GM23338 (cell line): ENCODE measurements at regions not wholly inside any gene's neighbourhood (a gene's known extent, or its start where the extent isn't known, plus 50 kb on each side); places are given as distances from the start of the nearest gene placed in this dataset.
A peak's percentile ranks its signal among the peaks of the same experiment; 100 is the strongest.

Source experiments
- ATAC-seq: fragments of 200-7000 bp; cut with Tn5 transposase; 3 replicates; pipeline ENCODE4 v1.9.1; 2020
- DNase-seq: peaks from one replicate; pipeline ENCODE4 v3.0.0-alpha.2; 2015; ENCODE audit warnings: low spot score
- H2AFZ ChIP-seq: fragments of 200-600 bp; sonication (generic); 2 replicates; pipeline ENCODE4 v1.8.0; 2016; ENCODE audit warnings: antibody characterized with exemption, mild to moderate bottlenecking, moderate library complexity
- H3F3A ChIP-seq: fragments of 200-600 bp; sonication (generic); replicated peaks from 2 replicates; pipeline ENCODE4 v1.8.0; 2017; ENCODE audit warnings: antibody characterized with exemption, mixed run types, low read depth
- H3K27ac ChIP-seq: fragments of 200-600 bp; sonication (generic); 2 replicates; pipeline ENCODE4 v1.6.1; 2016; ENCODE audit warnings: low read depth
- H3K27me3 ChIP-seq: fragments of 200-600 bp; sonication (generic); 2 replicates; pipeline ENCODE4 v1.8.0; 2016; ENCODE audit warnings: mild to moderate bottlenecking, mixed run types, moderate library complexity; ENCODE audit not compliant: insufficient read depth
- H3K36me3 ChIP-seq: fragments of 200-600 bp; sonication (generic); 2 replicates; pipeline ENCODE4 v1.8.0; 2016; ENCODE audit warnings: mild to moderate bottlenecking; ENCODE audit not compliant: insufficient read depth
- H3K4me1 ChIP-seq: fragments of 200-600 bp; sonication (generic); 2 replicates; pipeline ENCODE4 v1.8.0; 2016; ENCODE audit warnings: mild to moderate bottlenecking, moderate library complexity; ENCODE audit not compliant: insufficient read depth
- H3K4me2 ChIP-seq: fragments of 200-600 bp; sonication (generic); 2 replicates; pipeline ENCODE4 v1.7.1; 2017; ENCODE audit warnings: mixed run types
- H3K4me3 ChIP-seq: fragments of 200-600 bp; sonication (generic); 2 replicates; pipeline ENCODE4 v1.6.1; 2016; ENCODE audit warnings: mixed run types
- H3K79me2 ChIP-seq: fragments of 200-600 bp; sonication (generic); replicated peaks from 2 replicates; pipeline ENCODE4 v1.8.0; 2017; ENCODE audit warnings: mild to moderate bottlenecking; ENCODE audit not compliant: insufficient read depth
- H3K9me2 ChIP-seq: fragments of 200-600 bp; sonication (generic); 2 replicates; pipeline ENCODE4 v1.8.0; 2017; ENCODE audit not compliant: insufficient read depth
- H4K20me1 ChIP-seq: fragments of 200-600 bp; sonication (generic); replicated peaks from 2 replicates; pipeline ENCODE4 v1.8.0; 2017; ENCODE audit warnings: mild to moderate bottlenecking; ENCODE audit not compliant: insufficient read depth
- H3K27ac Mint-ChIP-seq: 2 replicates; pipeline ENCODE4 v1.8.0; 2020; ENCODE audit warnings: inconsistent platforms, mild to moderate bottlenecking, moderate library complexity, mixed read lengths
- H3K27me3 Mint-ChIP-seq: 3 replicates; pipeline ENCODE4 v1.8.0; 2022; ENCODE audit warnings: low read depth, mild to moderate bottlenecking, moderate library complexity, mixed read lengths, inconsistent platforms; ENCODE audit not compliant: insufficient read depth, poor library complexity
- H3K36me3 Mint-ChIP-seq: 3 replicates; pipeline ENCODE4 v1.8.0; 2021; ENCODE audit warnings: low read depth, mild to moderate bottlenecking, inconsistent platforms, moderate library complexity, mixed read lengths
- H3K4me1 Mint-ChIP-seq: 3 replicates; pipeline ENCODE4 v1.8.0; 2020; ENCODE audit warnings: mild to moderate bottlenecking, inconsistent platforms, mixed read lengths
- H3K4me3 Mint-ChIP-seq: 3 replicates; pipeline ENCODE4 v1.8.0; 2021; ENCODE audit warnings: moderate library complexity, mild to moderate bottlenecking, inconsistent platforms, mixed read lengths
- H3K9me3 Mint-ChIP-seq: 3 replicates; pipeline ENCODE4 v1.8.0; 2020; ENCODE audit warnings: moderate library complexity, mild to moderate bottlenecking, inconsistent platforms, mixed read lengths
- CREB1 ChIP-seq: fragments of 250-450 bp; sonication (Bioruptor Pico); IDR thresholded peaks from 2 replicates; pipeline ENCODE4 v1.5.0; 2020; ENCODE audit warnings: low read depth, mild to moderate bottlenecking, moderate library complexity
- EZH2 ChIP-seq: fragments of 200-600 bp; sonication (generic); IDR thresholded peaks from one replicate; pipeline ENCODE4 v1.8.0; 2017; ENCODE audit warnings: antibody characterized with exemption, mild to moderate bottlenecking, low read depth; ENCODE audit not compliant: unreplicated experiment
- EZH2phosphoT487 ChIP-seq: fragments of 200-600 bp; sonication (generic); IDR thresholded peaks from one replicate; pipeline ENCODE4 v1.8.1; 2018; ENCODE audit warnings: antibody characterized with exemption; ENCODE audit not compliant: unreplicated experiment
- JUNB ChIP-seq: IDR thresholded peaks from one replicate; pipeline ENCODE4 v1.6.1; 2016; ENCODE audit warnings: antibody characterized with exemption; ENCODE audit not compliant: unreplicated experiment
- NANOG ChIP-seq: IDR thresholded peaks from 2 replicates; pipeline ENCODE4 v1.6.1; 2016; ENCODE audit warnings: antibody characterized with exemption, borderline replicate concordance
- POLR2AphosphoS5 ChIP-seq: IDR thresholded peaks from 2 replicates; pipeline ENCODE4 v1.6.1; 2016; ENCODE audit warnings: antibody characterized with exemption, low read depth
- STAT1 ChIP-seq: IDR thresholded peaks from one replicate; pipeline ENCODE4 v1.6.1; 2016; ENCODE audit warnings: antibody characterized with exemption; ENCODE audit not compliant: unreplicated experiment
- ZNF114 ChIP-seq: fragments of 250-450 bp; sonication (Bioruptor Pico); IDR thresholded peaks from 2 replicates; pipeline ENCODE4 v1.5.0; 2020; ENCODE audit warnings: mild to moderate bottlenecking, moderate library complexity
- ZNF331 ChIP-seq: fragments of 250-450 bp; sonication (Bioruptor Pico); IDR thresholded peaks from 2 replicates; pipeline ENCODE4 v1.5.0; 2020; ENCODE audit warnings: low read depth, mild to moderate bottlenecking, moderate library complexity
- TF ChIP-seq, protein P1 (sequence below), 2 experiments: fragments of 200-600 bp in 1 of 2; sonication (generic) in 1 of 2; conservative IDR thresholded peaks; 2 replicates each; pipeline versions ENCODE4 v1.5.1 to v1.6.1; 2016 to 2017; ENCODE audit warnings: antibody characterized with exemption in 2 of 2, low read depth in 2 of 2, mild to moderate bottlenecking in 2 of 2, moderate library complexity in 1 of 2
- TF ChIP-seq, protein P2 (sequence below): IDR thresholded peaks from one replicate; pipeline ENCODE4 v1.6.1; 2018; ENCODE audit warnings: antibody characterized with exemption; ENCODE audit not compliant: unreplicated experiment

DNA sequence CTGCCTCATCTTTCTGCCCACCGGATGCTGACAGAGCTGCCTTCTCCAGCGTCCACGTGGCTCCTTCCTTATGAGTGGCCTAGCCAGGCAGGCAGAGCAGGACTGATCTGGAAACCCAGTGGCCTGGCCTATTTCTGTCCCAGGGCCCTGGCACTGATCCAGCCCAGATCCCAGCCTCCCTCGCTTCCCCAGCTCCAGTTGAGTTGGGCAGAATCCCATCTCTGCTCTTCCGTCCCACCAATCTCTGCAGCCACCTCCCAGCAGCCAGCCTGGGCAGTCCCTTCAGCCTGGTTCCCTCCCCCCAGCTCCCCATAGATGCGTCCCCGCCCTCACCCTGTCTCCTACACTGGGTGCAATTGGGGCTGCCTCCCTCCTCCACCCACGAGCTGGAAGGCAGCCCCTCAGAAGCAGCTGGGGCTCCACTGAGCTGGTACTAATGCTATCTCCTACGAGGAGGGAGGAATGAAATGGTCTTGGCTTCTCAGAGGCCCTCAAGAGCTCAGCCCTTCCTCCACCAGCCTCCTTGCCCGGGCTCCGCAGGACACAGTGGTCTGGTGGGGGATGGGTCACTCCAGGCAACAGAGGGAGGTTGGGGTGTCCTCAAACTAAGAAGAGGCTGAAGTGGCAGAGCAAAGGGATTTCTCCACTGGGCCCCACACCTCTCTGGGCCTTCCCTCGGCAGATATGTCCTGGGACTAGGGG lies 94.2 kb downstream of the PJA1 start:
- H3K27ac Mint-ChIP-seq = no peak overlapping the region
- no peaks in the 10 kb centered on the region for H3K36me3 Mint-ChIP-seq
- no peak for TF ChIP-seq NANOG
- no peak overlapping the region for H3K4me2 ChIP-seq
- H3K4me1 ChIP-seq = no peaks in the 10 kb centered on the region
- no peaks in the 10 kb centered on the region for H3F3A ChIP-seq
- peaks cover 3% of the 10 kb centered on the region for H3K27me3 Mint-ChIP-seq
- peaks cover 9% of the 10 kb centered on the region; the same call in 2 of the 3 replicates for H3K4me1 Mint-ChIP-seq
- peak; percentile 38 for ATAC-seq
- DNase-seq = no peak
- H3K79me2 ChIP-seq = no peaks in the 10 kb centered on the region
- H4K20me1 ChIP-seq = no peaks in the 10 kb centered on the region
- no peak overlapping the region for H3K4me3 ChIP-seq
- no peaks in the 10 kb centered on the region for H3K27me3 ChIP-seq
- no peaks in the 10 kb centered on the region; the same call in 2 of the 3 replicates for H3K9me3 Mint-ChIP-seq
- no peak overlapping the region for H2AFZ ChIP-seq
- no peaks in the 10 kb centered on the region for H3K9me2 ChIP-seq
- no peaks in the 10 kb centered on the region for H3K36me3 ChIP-seq
- no peak overlapping the region for H3K4me3 Mint-ChIP-seq
- H3K27ac ChIP-seq = no peak overlapping the region

DNA sequence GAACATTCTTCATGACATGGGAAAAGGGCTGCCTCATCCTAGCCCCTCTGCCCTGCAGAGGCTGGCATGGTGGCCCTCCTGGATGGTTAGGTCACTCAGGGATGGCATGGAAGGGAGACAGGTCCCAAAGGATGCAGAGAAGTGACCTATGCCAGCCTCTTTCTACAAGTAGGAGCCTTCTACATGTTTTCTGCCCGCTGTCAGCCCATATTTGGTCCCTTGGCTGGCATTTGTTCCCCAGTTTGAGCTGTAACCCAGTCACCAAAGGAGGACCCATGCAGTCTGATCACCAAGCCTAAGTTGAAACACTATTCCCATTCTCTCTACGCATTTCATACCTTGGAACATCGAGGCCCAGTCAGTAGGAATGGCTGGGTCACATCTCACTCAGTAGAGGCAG lies 95.4 kb downstream of the PJA1 start:
- Histone ChIP-seq H3K36me3 (no peaks in the 10 kb centered on the region), H3K4me1 (no peaks in the 10 kb centered on the region), H2AFZ (no peak overlapping the region), H4K20me1 (no peaks in the 10 kb centered on the region), H3F3A (no peaks in the 10 kb centered on the region), H3K4me3 (no peak overlapping the region), H3K4me2 (no peak overlapping the region), H3K27me3 (no peaks in the 10 kb centered on the region), H3K27ac (no peak overlapping the region), H3K79me2 (no peaks in the 10 kb centered on the region), H3K9me2 (no peaks in the 10 kb centered on the region)
- H3K9me3 Mint-ChIP-seq = no peaks in the 10 kb centered on the region
- H3K4me3 Mint-ChIP-seq = no peak overlapping the region
- peaks cover 5% of the 10 kb centered on the region for H3K27me3 Mint-ChIP-seq
- no peak overlapping the region for H3K27ac Mint-ChIP-seq
- no peaks in the 10 kb centered on the region for H3K36me3 Mint-ChIP-seq
- DNase-seq = no peak
- TF ChIP-seq ZNF331 (CRISPR knock-in tag) (no peak), NANOG (no peak), STAT1 (no peak), ZNF114 (CRISPR knock-in tag) (no peak), JUNB (no peak), EZH2phosphoT487 (no peak), CREB1 (CRISPR knock-in tag) (no peak), EZH2 (no peak)
- TF ChIP-seq, protein P1, sequence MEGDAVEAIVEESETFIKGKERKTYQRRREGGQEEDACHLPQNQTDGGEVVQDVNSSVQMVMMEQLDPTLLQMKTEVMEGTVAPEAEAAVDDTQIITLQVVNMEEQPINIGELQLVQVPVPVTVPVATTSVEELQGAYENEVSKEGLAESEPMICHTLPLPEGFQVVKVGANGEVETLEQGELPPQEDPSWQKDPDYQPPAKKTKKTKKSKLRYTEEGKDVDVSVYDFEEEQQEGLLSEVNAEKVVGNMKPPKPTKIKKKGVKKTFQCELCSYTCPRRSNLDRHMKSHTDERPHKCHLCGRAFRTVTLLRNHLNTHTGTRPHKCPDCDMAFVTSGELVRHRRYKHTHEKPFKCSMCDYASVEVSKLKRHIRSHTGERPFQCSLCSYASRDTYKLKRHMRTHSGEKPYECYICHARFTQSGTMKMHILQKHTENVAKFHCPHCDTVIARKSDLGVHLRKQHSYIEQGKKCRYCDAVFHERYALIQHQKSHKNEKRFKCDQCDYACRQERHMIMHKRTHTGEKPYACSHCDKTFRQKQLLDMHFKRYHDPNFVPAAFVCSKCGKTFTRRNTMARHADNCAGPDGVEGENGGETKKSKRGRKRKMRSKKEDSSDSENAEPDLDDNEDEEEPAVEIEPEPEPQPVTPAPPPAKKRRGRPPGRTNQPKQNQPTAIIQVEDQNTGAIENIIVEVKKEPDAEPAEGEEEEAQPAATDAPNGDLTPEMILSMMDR (conservative IDR thresholded peaks at IDR 0.05; ENCODE audit: low read depth in 2 of 2) = no peak
- H3K4me1 Mint-ChIP-seq = peaks cover 9% of the 10 kb centered on the region; the same call in 2 of the 3 replicates
- ATAC-seq = no peak

DNA sequence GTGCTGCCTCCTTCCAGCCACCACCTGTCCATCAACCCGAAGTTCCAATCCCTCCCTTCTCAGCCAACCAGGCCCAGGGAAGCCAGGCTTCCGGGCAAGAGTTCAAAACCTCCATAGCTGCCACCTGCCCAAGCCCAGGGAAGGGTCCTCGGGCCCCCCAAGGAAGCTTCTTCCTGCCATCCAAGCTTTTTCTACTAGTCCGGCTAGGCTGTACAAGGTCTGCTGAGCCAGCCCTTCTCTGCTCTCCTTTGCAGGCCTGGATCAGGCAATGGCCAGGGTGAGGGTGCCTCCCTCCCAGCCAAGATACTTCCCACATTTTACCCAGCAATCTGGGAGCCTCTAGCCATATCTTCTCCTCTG lies 96.2 kb downstream of the PJA1 start:
- no peak for ATAC-seq
- no peaks in the 10 kb centered on the region for H3K27me3 ChIP-seq
- TF ChIP-seq JUNB (no peak), CREB1 (CRISPR knock-in tag) (no peak), POLR2AphosphoS5 (no peak), STAT1 (no peak)
- TF ChIP-seq, protein P1 (conservative IDR thresholded peaks at IDR 0.05; ENCODE audit: low read depth in 2 of 2) = no peak
- TF ChIP-seq, protein P2, sequence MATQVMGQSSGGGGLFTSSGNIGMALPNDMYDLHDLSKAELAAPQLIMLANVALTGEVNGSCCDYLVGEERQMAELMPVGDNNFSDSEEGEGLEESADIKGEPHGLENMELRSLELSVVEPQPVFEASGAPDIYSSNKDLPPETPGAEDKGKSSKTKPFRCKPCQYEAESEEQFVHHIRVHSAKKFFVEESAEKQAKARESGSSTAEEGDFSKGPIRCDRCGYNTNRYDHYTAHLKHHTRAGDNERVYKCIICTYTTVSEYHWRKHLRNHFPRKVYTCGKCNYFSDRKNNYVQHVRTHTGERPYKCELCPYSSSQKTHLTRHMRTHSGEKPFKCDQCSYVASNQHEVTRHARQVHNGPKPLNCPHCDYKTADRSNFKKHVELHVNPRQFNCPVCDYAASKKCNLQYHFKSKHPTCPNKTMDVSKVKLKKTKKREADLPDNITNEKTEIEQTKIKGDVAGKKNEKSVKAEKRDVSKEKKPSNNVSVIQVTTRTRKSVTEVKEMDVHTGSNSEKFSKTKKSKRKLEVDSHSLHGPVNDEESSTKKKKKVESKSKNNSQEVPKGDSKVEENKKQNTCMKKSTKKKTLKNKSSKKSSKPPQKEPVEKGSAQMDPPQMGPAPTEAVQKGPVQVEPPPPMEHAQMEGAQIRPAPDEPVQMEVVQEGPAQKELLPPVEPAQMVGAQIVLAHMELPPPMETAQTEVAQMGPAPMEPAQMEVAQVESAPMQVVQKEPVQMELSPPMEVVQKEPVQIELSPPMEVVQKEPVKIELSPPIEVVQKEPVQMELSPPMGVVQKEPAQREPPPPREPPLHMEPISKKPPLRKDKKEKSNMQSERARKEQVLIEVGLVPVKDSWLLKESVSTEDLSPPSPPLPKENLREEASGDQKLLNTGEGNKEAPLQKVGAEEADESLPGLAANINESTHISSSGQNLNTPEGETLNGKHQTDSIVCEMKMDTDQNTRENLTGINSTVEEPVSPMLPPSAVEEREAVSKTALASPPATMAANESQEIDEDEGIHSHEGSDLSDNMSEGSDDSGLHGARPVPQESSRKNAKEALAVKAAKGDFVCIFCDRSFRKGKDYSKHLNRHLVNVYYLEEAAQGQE = no peak

More for the DNA sequence above, 96.2 kb downstream of the PJA1 start:
- H3K9me3 Mint-ChIP-seq = no peaks in the 10 kb centered on the region
- Histone ChIP-seq H3K79me2 (no peaks in the 10 kb centered on the region), H3K4me2 (no peak overlapping the region), H3K4me3 (no peak overlapping the region), H3K27ac (no peak overlapping the region), H3K36me3 (no peaks in the 10 kb centered on the region), H3F3A (no peaks in the 10 kb centered on the region), H3K4me1 (no peaks in the 10 kb centered on the region), H3K9me2 (no peaks in the 10 kb centered on the region), H2AFZ (no peak overlapping the region), H4K20me1 (no peaks in the 10 kb centered on the region)
- H3K27ac Mint-ChIP-seq = no peak overlapping the region
- peaks cover 9% of the 10 kb centered on the region; the same call in 2 of the 3 replicates for H3K4me1 Mint-ChIP-seq
- no peak for DNase-seq
- H3K27me3 Mint-ChIP-seq = peaks cover 5% of the 10 kb centered on the region
- no peaks in the 10 kb centered on the region for H3K36me3 Mint-ChIP-seq
- no peak overlapping the region for H3K4me3 Mint-ChIP-seq
